G401 (cell line): ENCODE measurements at regions not wholly inside any gene's neighbourhood (a gene's known extent, or its start where the extent isn't known, plus 50 kb on each side); places are given as distances from the start of the nearest gene placed in this dataset.
A peak's percentile ranks its signal among the peaks of the same experiment; 100 is the strongest.
"Not testable (repeated sequence)": the region's sequence is repeated elsewhere in the genome, so short reads cannot be mapped to it uniquely, and the experiment has no call there.

Experiments used
- DNase-seq: peaks from one replicate; pipeline ENCODE4 v3.0.0-alpha.2; 2015; ENCODE audit warnings: low spot score
- in situ Hi-C: cut with HindIII; loops from 2 replicates; pipeline ENCODE4 v1.10.0; 2016; ENCODE audit warnings: low sequenced_read_pairs, mixed read lengths

GRCh38 chr5:18334949-18335348, 700.7 kb downstream of the TAF11L14 start:
- in situ Hi-C loops, result no loop called here
- DNase-seq, result no peak

GRCh38 chr5:18354828-18355227, 720.6 kb downstream of the TAF11L14 start:
- in situ Hi-C loops, result no loop called here
- no peak for DNase-seq

- in situ Hi-C loops, result no loop called here
- no peak for DNase-seq
These were observed 723.2 kb downstream of the TAF11L14 start for GRCh38 chr5:18357486-18357885.

- no peak for DNase-seq
- in situ Hi-C loops, result no loop called here
These were observed 732.0 kb downstream of the TAF11L14 start for GRCh38 chr5:18366234-18366633.

GRCh38 chr5:18370531-18370930, 736.3 kb downstream of the TAF11L14 start:
- in situ Hi-C loops, result no loop called here
- no peak for DNase-seq

- in situ Hi-C loops, result no loop called here
- peak; percentile 100 for DNase-seq
These were observed 741.4 kb downstream of the TAF11L14 start for GRCh38 chr5:18375641-18376040.

- in situ Hi-C loops, result no loop called here
- no peak for DNase-seq
These were observed 743.8 kb downstream of the TAF11L14 start for GRCh38 chr5:18378066-18378465.

GRCh38 chr5:18379189-18379588, 744.9 kb downstream of the TAF11L14 start:
- in situ Hi-C loops, result no loop called here

GRCh38 chr5:18380729-18381362, 746.6 kb downstream of the TAF11L14 start:
- DNase-seq, result no peak
- in situ Hi-C loops, result no loop called here

More at GRCh38 chr5:18379189-18379588, 744.9 kb downstream of the TAF11L14 start:
- no peak for DNase-seq

- peak; percentile 68 for DNase-seq
- in situ Hi-C loops, result no loop called here
These were observed 759.5 kb downstream of the TAF11L14 start for GRCh38 chr5:18393565-18394442.

- in situ Hi-C loops, result no loop called here
- DNase-seq, result no peak
These were observed 760.2 kb downstream of the TAF11L14 start for GRCh38 chr5:18394443-18394804.

- no peak for DNase-seq
- in situ Hi-C loops, result no loop called here
These were observed 761.2 kb downstream of the TAF11L14 start for GRCh38 chr5:18395126-18396110.

GRCh38 chr5:18397371-18397770, 763.1 kb downstream of the TAF11L14 start:
- in situ Hi-C loops, result no loop called here
- DNase-seq, result no peak

GRCh38 chr5:18397891-18398290, 763.6 kb downstream of the TAF11L14 start:
- no peak for DNase-seq
- in situ Hi-C loops, result no loop called here

- in situ Hi-C loops, DNase-seq: not testable (repeated sequence)
These were observed 765.4 kb downstream of the TAF11L14 start for GRCh38 chr5:18399461-18400327.

GRCh38 chr5:18403141-18403540, 768.9 kb downstream of the TAF11L14 start:
- no peak for DNase-seq
- in situ Hi-C loops, result no loop called here

GRCh38 chr5:18403941-18404438, 769.7 kb downstream of the TAF11L14 start:
- DNase-seq, result no peak
- in situ Hi-C loops, result no loop called here

GRCh38 chr5:18420711-18421110, 786.5 kb downstream of the TAF11L14 start:
- in situ Hi-C loops, result no loop called here

More at GRCh38 chr5:18420711-18421110, 786.5 kb downstream of the TAF11L14 start:
- no peak for DNase-seq
